PC-3 (cell line): ENCODE measurements at regions not wholly inside any gene's neighbourhood (a gene's known extent, or its start where the extent isn't known, plus 50 kb on each side); places are given as distances from the start of the nearest gene placed in this dataset.
"Not testable (repeated sequence)": the region's sequence is repeated elsewhere in the genome, so short reads cannot be mapped to it uniquely, and the experiment has no call there.

Experiments used
- EZH2 ChIP-seq: fragments of 300-600 bp; sonication (generic); IDR thresholded peaks from one replicate; pipeline ENCODE4 v1.6.1; 2017; ENCODE audit warnings: antibody characterized with exemption, mild to moderate bottlenecking, low read length; ENCODE audit not compliant: unreplicated experiment
- TF ChIP-seq, protein P1 (sequence below): fragments of 300-600 bp; sonication (generic); conservative IDR thresholded peaks from 2 replicates; pipeline ENCODE4 v1.5.1; 2017; ENCODE audit warnings: antibody characterized with exemption, low read depth, mild to moderate bottlenecking, low read length

DNA sequence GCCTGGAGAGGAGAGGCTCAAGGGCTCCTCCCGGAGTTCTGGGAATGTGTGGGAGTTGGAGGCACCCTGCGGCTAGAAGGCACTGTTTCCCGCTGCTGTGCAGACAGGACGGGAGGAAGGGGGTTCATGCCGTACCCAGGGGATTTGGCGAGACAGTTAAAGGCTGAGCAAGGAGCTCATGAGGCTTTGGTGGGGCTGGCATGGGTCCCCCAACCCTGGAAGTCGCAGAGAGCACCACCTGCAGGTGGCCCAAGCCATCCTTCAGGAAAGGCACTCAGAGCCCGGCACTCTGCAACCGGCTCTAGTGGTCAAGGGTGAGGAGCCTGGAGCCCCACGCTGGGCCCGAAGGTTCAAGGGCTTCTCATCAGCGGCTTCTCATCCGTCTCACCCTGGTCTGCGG, 138.2 kb downstream of the NPIPB11 start:
- TF ChIP-seq EZH2 = not testable (repeated sequence)
- TF ChIP-seq, protein P1, sequence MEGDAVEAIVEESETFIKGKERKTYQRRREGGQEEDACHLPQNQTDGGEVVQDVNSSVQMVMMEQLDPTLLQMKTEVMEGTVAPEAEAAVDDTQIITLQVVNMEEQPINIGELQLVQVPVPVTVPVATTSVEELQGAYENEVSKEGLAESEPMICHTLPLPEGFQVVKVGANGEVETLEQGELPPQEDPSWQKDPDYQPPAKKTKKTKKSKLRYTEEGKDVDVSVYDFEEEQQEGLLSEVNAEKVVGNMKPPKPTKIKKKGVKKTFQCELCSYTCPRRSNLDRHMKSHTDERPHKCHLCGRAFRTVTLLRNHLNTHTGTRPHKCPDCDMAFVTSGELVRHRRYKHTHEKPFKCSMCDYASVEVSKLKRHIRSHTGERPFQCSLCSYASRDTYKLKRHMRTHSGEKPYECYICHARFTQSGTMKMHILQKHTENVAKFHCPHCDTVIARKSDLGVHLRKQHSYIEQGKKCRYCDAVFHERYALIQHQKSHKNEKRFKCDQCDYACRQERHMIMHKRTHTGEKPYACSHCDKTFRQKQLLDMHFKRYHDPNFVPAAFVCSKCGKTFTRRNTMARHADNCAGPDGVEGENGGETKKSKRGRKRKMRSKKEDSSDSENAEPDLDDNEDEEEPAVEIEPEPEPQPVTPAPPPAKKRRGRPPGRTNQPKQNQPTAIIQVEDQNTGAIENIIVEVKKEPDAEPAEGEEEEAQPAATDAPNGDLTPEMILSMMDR = not testable (repeated sequence)
